H1 (cell line): ENCODE measurements at regions not wholly inside any gene's neighbourhood (a gene's known extent, or its start where the extent isn't known, plus 50 kb on each side); places are given as distances from the start of the nearest gene placed in this dataset.

Experiments used
- CTCF ChIA-PET: fragments of 300-600 bp; sonication (Branson Sonifier 250); formaldehyde crosslinking; loops from one replicate; lab custom pipeline; 2021; ENCODE audit not compliant: partially characterized antibody; lab: Charles Lee
- POLR2A ChIA-PET: fragments of 300-600 bp; sonication (Branson Sonifier 250); formaldehyde crosslinking; loops from one replicate; lab custom pipeline; 2021; ENCODE audit warnings: inconsistent platforms; ENCODE audit not compliant: partially characterized antibody; lab: Charles Lee
- DNase-seq, 2 experiments: peaks; one replicate each; pipeline versions ENCODE4 v3.0.0 to v3.0.0-alpha.2; 2010 to 2022; ENCODE audit warnings: low spot score in 2 of 2, low read depth in 1 of 2, mixed read lengths in 1 of 2
- FAIRE-seq: peaks from 2 replicates; lab custom pipeline; 2011; peaks lifted over from hg19 to GRCh38; lab: Jason Lieb, UNC
- H2AFZ ChIP-seq: 2 replicates; pipeline ENCODE4 v1.8.1; 2012; ENCODE audit warnings: low read length, inconsistent platforms
- H2AK5ac ChIP-seq: 2 replicates; pipeline ENCODE4 v1.6.1; 2013; ENCODE audit warnings: low read depth, low read length
- H2BK120ac ChIP-seq: replicated peaks from 2 replicates; pipeline ENCODE3; 2013; ENCODE audit warnings: low read depth, low read length, inconsistent platforms
- H2BK12ac ChIP-seq: 2 replicates; pipeline ENCODE4 v1.6.1; 2013; ENCODE audit warnings: low read depth, low read length
- H2BK15ac ChIP-seq: 2 replicates; pipeline ENCODE4 v1.6.1; 2013; ENCODE audit warnings: low read length
- H2BK20ac ChIP-seq: 2 replicates; pipeline ENCODE4 v1.6.1; 2013; ENCODE audit warnings: low read length
- H2BK5ac ChIP-seq: 2 replicates; pipeline ENCODE4 v1.6.1; 2013; ENCODE audit warnings: low read depth, low read length
- H3K14ac ChIP-seq: 2 replicates; pipeline ENCODE4 v1.6.1; 2013; ENCODE audit warnings: inconsistent platforms; ENCODE audit not compliant: insufficient read length
- H3K18ac ChIP-seq: 2 replicates; pipeline ENCODE4 v1.6.1; 2013; ENCODE audit warnings: low read length; ENCODE audit errors: extremely low read depth
- H3K23ac ChIP-seq: 2 replicates; pipeline ENCODE4 v1.6.1; 2013; ENCODE audit warnings: inconsistent platforms; ENCODE audit not compliant: insufficient read length
- H3K23me2 ChIP-seq: 2 replicates; pipeline ENCODE4 v1.6.1; 2013; ENCODE audit warnings: low read depth, low read length
- H3K27ac ChIP-seq: 2 replicates; pipeline ENCODE4 v1.6.1; 2011; ENCODE audit warnings: low read depth, low read length, inconsistent platforms
- H3K27me3 ChIP-seq, 4 experiments: replicated peaks in 1 of 4; 1 replicate in 1 of 4; 2 replicates in 3 of 4; pipeline versions ENCODE4 v1.6.1 to v1.8.1; 2011 to 2013; ENCODE audit warnings: low read length in 3 of 4, mild to moderate bottlenecking in 3 of 4, inconsistent platforms in 2 of 4, mixed read lengths in 2 of 4, moderate library complexity in 1 of 4; ENCODE audit not compliant: control insufficient read depth in 3 of 4, insufficient read depth in 3 of 4; ENCODE audit errors: extremely low read depth in 1 of 4
- H3K36me3 ChIP-seq, 4 experiments: 2 replicates each; pipeline versions ENCODE4 v1.6.1 to v1.8.1; 2011 to 2013; ENCODE audit warnings: mild to moderate bottlenecking in 4 of 4, low read length in 3 of 4, moderate library complexity in 2 of 4, control low read depth in 1 of 4, inconsistent platforms in 1 of 4; ENCODE audit not compliant: insufficient read depth in 4 of 4, control insufficient read depth in 2 of 4
- H3K4ac ChIP-seq: replicated peaks from 2 replicates; pipeline ENCODE3; 2013; ENCODE audit warnings: low read length, low read depth, mixed read lengths, inconsistent platforms; ENCODE audit not compliant: insufficient read length
- H3K4me1 ChIP-seq, 4 experiments: replicated peaks in 1 of 4; 1 replicate in 1 of 4; 2 replicates in 3 of 4; pipeline versions ENCODE4 v1.6.1 to v1.8.1; 2011 to 2013; ENCODE audit warnings: low read length in 3 of 4, inconsistent platforms in 2 of 4, mixed read lengths in 1 of 4; ENCODE audit not compliant: insufficient read depth in 4 of 4, control insufficient read depth in 3 of 4
- H3K4me2 ChIP-seq, 2 experiments: 2 replicates each; pipeline versions ENCODE4 v1.6.1 to v1.8.1; 2011 to 2013; ENCODE audit warnings: low read depth in 2 of 2, low read length in 2 of 2, control low read depth in 1 of 2, inconsistent platforms in 1 of 2, mild to moderate bottlenecking in 1 of 2; ENCODE audit not compliant: insufficient read depth in 1 of 2
- H3K4me3 ChIP-seq, 4 experiments: fragments of 200-600, 300-600 bp in 1 of 4; sonication (generic), shearing (Covaris generic), sonication (Bioruptor Twin) in 1 of 4; 2 replicates each; pipeline versions ENCODE4 v1.5.1 to v1.8.1; 2011 to 2016; ENCODE audit warnings: low read length in 4 of 4, low read depth in 3 of 4, control low read depth in 2 of 4, inconsistent platforms in 2 of 4, mild to moderate bottlenecking in 2 of 4, mixed read lengths in 1 of 4, moderate library complexity in 1 of 4; ENCODE audit not compliant: insufficient read depth in 2 of 4; ENCODE audit errors: extremely low read depth in 1 of 4
- H3K56ac ChIP-seq: replicated peaks from 2 replicates; pipeline ENCODE3; 2013; ENCODE audit warnings: low read depth, mild to moderate bottlenecking, mixed read lengths, low read length, inconsistent platforms; ENCODE audit not compliant: insufficient read length
- H3K79me1 ChIP-seq: 2 replicates; pipeline ENCODE4 v1.6.1; 2013; ENCODE audit warnings: low read depth, low read length, control low read depth
- H3K79me2 ChIP-seq, 2 experiments: 2 replicates each; pipeline versions ENCODE4 v1.6.1 to v1.8.1; 2012 to 2013; ENCODE audit warnings: low read length in 2 of 2, mild to moderate bottlenecking in 2 of 2, inconsistent platforms in 1 of 2; ENCODE audit not compliant: insufficient read depth in 2 of 2, control insufficient read depth in 1 of 2
- H3K9ac ChIP-seq, 4 experiments: replicated peaks in 1 of 4; 1 replicate in 1 of 4; 2 replicates in 3 of 4; pipeline versions ENCODE4 v1.6.1 to v1.8.1; 2011 to 2013; ENCODE audit warnings: low read depth in 3 of 4, low read length in 3 of 4, control low read depth in 2 of 4, mild to moderate bottlenecking in 2 of 4, moderate library complexity in 2 of 4, inconsistent platforms in 1 of 4; ENCODE audit errors: extremely low read depth in 1 of 4
- H3K9me3 ChIP-seq, 2 experiments: 2 replicates each; pipeline versions ENCODE4 v1.6.1 to v1.8.1; 2012 to 2013; ENCODE audit warnings: mild to moderate bottlenecking in 2 of 2, moderate library complexity in 2 of 2, control low read depth in 1 of 2, inconsistent platforms in 1 of 2, low read depth in 1 of 2, low read length in 1 of 2, mixed read lengths in 1 of 2; ENCODE audit not compliant: insufficient read depth in 2 of 2
- H4K20me1 ChIP-seq, 2 experiments: replicated peaks in 1 of 2; 2 replicates each; pipeline versions ENCODE3 to v1.8.1; 2011 to 2013; ENCODE audit warnings: inconsistent platforms in 2 of 2, low read length in 2 of 2, mild to moderate bottlenecking in 1 of 2; ENCODE audit not compliant: insufficient read depth in 2 of 2, control insufficient read depth in 1 of 2
- H4K5ac ChIP-seq: 2 replicates; pipeline ENCODE4 v1.6.1; 2013; ENCODE audit warnings: low read length, low read depth, mixed read lengths, inconsistent platforms; ENCODE audit not compliant: insufficient read length
- H4K8ac ChIP-seq: 2 replicates; pipeline ENCODE4 v1.8.0; 2013; ENCODE audit warnings: mild to moderate bottlenecking, moderate library complexity, low read length, inconsistent platforms; ENCODE audit not compliant: insufficient read depth; ENCODE audit errors: extremely low read depth
- H4K91ac ChIP-seq: replicated peaks from 2 replicates; pipeline ENCODE3; 2013; ENCODE audit warnings: low read length, mixed read lengths, inconsistent platforms; ENCODE audit not compliant: insufficient read length
- CREB1 ChIP-seq: IDR thresholded peaks from 2 replicates; pipeline ENCODE4 v1.6.1; 2012; ENCODE audit warnings: inconsistent platforms
- EZH2 ChIP-seq: fragments of 200-600 bp; sonication (generic); IDR thresholded peaks from 2 replicates; pipeline ENCODE4 v1.7.1; 2012; ENCODE audit warnings: low read depth, mild to moderate bottlenecking, moderate library complexity, low read length, inconsistent platforms; ENCODE audit not compliant: severe bottlenecking
- FOSL1 ChIP-seq: IDR thresholded peaks from 2 replicates; pipeline ENCODE4 v1.6.1; 2011; ENCODE audit warnings: mild to moderate bottlenecking, low read depth, low read length, moderate library complexity; ENCODE audit not compliant: insufficient read depth
- GABPA ChIP-seq: IDR thresholded peaks from 2 replicates; pipeline ENCODE4 v1.6.1; 2011; ENCODE audit warnings: mild to moderate bottlenecking, low read length, moderate library complexity, borderline replicate concordance; ENCODE audit not compliant: insufficient read depth
- KDM5A ChIP-seq: fragments of 200-600 bp; IDR thresholded peaks from 2 replicates; pipeline ENCODE4 v1.7.1; 2012; ENCODE audit warnings: mild to moderate bottlenecking, low read length, inconsistent platforms, mixed read lengths
- MAFK ChIP-seq: IDR thresholded peaks from 2 replicates; pipeline ENCODE4 v1.6.1; 2012; ENCODE audit warnings: low read depth, mild to moderate bottlenecking, improper control_type of control experiment, low read length
- TBP ChIP-seq: IDR thresholded peaks from 2 replicates; pipeline ENCODE4 v1.6.1; 2011; ENCODE audit warnings: low read depth, low read length, improper control_type of control experiment
- WGBS, 2 experiments: shearing (Covaris generic) in 1 of 2; methylation state at CpG; one replicate each; pipeline versions ENCODE4 v1.1.6 to v1.1.7; 2013 to 2015; ENCODE audit warnings: low lambda C conversion rate in 2 of 2, mixed read lengths in 2 of 2, inconsistent platforms in 1 of 2, low coverage in 1 of 2, missing lambda C conversion rate in 1 of 2; ENCODE audit not compliant: insufficient replicate concordance in 2 of 2, insufficient coverage in 1 of 2, insufficient read length in 1 of 2; ENCODE audit errors: extremely low coverage in 1 of 2, missing lambda C conversion rate in 1 of 2; 5-methylcytosine and 5-hydroxymethylcytosine counted together
- TF ChIP-seq, protein P1 (sequence below): IDR thresholded peaks from 2 replicates; pipeline ENCODE4 v1.6.1; 2012; ENCODE audit warnings: inconsistent platforms
- TF ChIP-seq, protein P2 (sequence below): IDR thresholded peaks from 2 replicates; pipeline ENCODE4 v1.6.1; 2012; ENCODE audit warnings: low read length, inconsistent platforms
- TF ChIP-seq, protein P3 (sequence below): IDR thresholded peaks from 2 replicates; pipeline ENCODE4 v1.6.1; 2011; ENCODE audit warnings: low read depth, mild to moderate bottlenecking, low read length; ENCODE audit not compliant: insufficient read depth

DNA sequence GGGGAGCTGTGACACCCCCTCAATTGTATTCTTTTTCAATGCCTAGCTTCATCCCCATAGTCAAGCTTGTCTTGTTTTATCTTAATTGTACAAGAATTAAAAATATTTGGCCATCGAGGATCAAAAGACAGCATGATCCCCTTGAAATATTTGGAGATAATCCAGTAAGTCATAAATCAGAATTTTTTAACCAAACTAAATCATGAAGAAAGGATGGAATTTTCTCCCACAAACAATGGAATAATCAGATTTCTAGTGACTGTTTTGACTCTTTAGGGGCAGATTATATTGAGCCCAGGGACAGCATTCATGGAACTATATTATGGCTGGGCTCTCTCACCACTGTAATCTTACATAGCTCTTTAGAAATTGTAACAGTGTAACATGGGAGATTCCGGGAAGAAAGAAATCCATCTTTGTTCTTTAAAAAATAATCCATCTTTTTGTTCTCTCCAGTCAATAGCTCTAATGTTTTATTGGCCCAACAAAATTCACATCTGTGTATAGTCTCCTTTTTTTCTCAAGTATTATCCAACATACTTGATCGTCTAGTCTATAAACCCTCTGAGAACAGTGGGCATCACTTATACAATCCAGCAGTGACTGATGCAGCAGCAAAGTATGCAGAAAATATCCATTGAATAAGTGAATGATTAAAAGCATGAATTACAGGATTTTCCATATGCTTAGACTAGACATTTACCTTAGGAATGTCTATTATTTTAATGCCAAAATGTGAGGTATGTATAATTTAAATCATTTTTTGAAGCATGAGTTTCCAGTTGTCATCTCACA is 277.0 kb upstream of the PLSCR5 start:
- H3K4me3 ChIP-seq: no peak overlapping the region
- no peak overlapping the region for H3K4ac ChIP-seq
- H3K23ac ChIP-seq: no peak overlapping the region
- no peak overlapping the region for H3K27ac ChIP-seq
- H2BK120ac ChIP-seq: no peak overlapping the region
- no peak overlapping the region for H3K18ac ChIP-seq
- H2BK20ac ChIP-seq: no peak overlapping the region
- no peaks in the 10 kb centered on the region for H3K4me1 ChIP-seq
- no peak overlapping the region for H3K4me2 ChIP-seq
- no peak for DNase-seq
- no peak overlapping the region for H2AFZ ChIP-seq
- no peak overlapping the region for H3K9ac ChIP-seq
- no peaks in the 10 kb centered on the region for H3K27me3 ChIP-seq
- no peak overlapping the region for H3K56ac ChIP-seq
- no peak overlapping the region for H2BK15ac ChIP-seq
- FAIRE-seq: no peak
- H3K14ac ChIP-seq: no peak overlapping the region
- 87% methylated on average over 3 of the region's 3 CpGs; no CpG with 5 or more reads in 1 of the 2 experiments for WGBS, 2 experiments
- H2BK5ac ChIP-seq: no peak overlapping the region
- no peak overlapping the region for H2BK12ac ChIP-seq
- ChIA-PET CTCF (interaction anchor here (0.7 to 1.3 kb wide), 2 partner anchors 18 to 104 kb away, joined by 3 to 4 read pairs; no protein-coding TSS in a partner anchor), POLR2A (no interaction called here)
- no peak overlapping the region for H4K91ac ChIP-seq
- no peaks in the 10 kb centered on the region for H4K20me1 ChIP-seq
- no peaks in the 10 kb centered on the region for H3K79me2 ChIP-seq
- H3K23me2 ChIP-seq: no peaks in the 10 kb centered on the region
- no peak overlapping the region for H2AK5ac ChIP-seq
- no peaks in the 10 kb centered on the region for H3K79me1 ChIP-seq
- no peaks in the 10 kb centered on the region for H3K9me3 ChIP-seq
- no peak overlapping the region for H4K8ac ChIP-seq
- no peak overlapping the region for H4K5ac ChIP-seq
- H3K36me3 ChIP-seq: no peaks in the 10 kb centered on the region
- TF ChIP-seq TBP: no peak
- no peak for TF ChIP-seq GABPA
- no peak for TF ChIP-seq CREB1
- TF ChIP-seq KDM5A: no peak
- TF ChIP-seq, protein P1, sequence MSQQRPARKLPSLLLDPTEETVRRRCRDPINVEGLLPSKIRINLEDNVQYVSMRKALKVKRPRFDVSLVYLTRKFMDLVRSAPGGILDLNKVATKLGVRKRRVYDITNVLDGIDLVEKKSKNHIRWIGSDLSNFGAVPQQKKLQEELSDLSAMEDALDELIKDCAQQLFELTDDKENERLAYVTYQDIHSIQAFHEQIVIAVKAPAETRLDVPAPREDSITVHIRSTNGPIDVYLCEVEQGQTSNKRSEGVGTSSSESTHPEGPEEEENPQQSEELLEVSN: no peak
- TF ChIP-seq, protein P2, sequence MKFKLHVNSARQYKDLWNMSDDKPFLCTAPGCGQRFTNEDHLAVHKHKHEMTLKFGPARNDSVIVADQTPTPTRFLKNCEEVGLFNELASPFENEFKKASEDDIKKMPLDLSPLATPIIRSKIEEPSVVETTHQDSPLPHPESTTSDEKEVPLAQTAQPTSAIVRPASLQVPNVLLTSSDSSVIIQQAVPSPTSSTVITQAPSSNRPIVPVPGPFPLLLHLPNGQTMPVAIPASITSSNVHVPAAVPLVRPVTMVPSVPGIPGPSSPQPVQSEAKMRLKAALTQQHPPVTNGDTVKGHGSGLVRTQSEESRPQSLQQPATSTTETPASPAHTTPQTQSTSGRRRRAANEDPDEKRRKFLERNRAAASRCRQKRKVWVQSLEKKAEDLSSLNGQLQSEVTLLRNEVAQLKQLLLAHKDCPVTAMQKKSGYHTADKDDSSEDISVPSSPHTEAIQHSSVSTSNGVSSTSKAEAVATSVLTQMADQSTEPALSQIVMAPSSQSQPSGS: no peak
- TF ChIP-seq, protein P3, sequence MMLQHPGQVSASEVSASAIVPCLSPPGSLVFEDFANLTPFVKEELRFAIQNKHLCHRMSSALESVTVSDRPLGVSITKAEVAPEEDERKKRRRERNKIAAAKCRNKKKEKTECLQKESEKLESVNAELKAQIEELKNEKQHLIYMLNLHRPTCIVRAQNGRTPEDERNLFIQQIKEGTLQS: no peak
- no peak for TF ChIP-seq MAFK
- no peak for TF ChIP-seq EZH2
- no peak for TF ChIP-seq FOSL1
